ENCODE measurements at regions not wholly inside any gene's neighbourhood (a gene's known extent, or its start where the extent isn't known, plus 50 kb on each side); places are given as distances from the start of the nearest gene placed in this dataset.
A peak's percentile ranks its signal among the peaks of the same experiment; 100 is the strongest.

DNA sequence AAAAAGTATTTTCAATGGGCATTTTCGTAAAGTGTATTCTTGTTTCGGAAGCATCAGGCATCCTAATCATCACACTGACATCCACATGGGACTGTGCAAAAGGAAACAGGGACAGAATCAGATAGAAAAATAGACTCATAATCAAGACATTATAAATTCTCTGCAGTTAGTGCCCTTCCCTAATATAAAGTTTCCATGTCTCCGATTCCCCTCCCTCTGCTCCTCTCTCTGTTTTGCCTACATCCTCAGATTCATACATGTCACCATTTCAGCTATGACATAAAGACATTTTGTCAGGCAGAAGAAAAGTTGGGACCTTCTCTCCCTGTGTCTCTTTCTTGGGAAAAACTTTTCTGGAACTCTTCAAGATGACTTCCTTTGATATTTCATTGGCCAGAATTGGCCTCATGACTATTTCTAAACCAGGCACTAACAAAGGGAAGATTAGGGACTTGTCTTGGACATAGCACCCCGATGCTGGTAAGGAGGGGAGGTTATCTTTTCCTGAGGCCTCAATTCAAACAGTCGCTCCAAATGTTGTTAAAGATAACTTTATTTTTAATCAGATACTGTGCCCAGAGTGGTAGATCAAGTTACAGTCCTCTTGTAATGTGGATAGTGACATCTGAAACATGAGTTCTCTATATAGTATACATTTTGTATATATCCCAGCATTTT is 212.1 kb upstream of the BTG1 start:
- ATAC-seq (ENCODE audit: low read depth) (no peak), DNase-seq (ENCODE audit: low spot score in 2 of 2) (no peak)
- H3K36me3 Mint-ChIP-seq, result peaks cover 3% of the 10 kb centered on the region
- H3K27me3 Mint-ChIP-seq, result no peaks in the 10 kb centered on the region
- peaks cover 36% of the 10 kb centered on the region for H3K4me1 Mint-ChIP-seq
- no peak overlapping the region for H3K27ac Mint-ChIP-seq
- peaks cover 2% of the 10 kb centered on the region for H3K9me3 Mint-ChIP-seq
- no peak overlapping the region for H3K4me3 Mint-ChIP-seq

DNA sequence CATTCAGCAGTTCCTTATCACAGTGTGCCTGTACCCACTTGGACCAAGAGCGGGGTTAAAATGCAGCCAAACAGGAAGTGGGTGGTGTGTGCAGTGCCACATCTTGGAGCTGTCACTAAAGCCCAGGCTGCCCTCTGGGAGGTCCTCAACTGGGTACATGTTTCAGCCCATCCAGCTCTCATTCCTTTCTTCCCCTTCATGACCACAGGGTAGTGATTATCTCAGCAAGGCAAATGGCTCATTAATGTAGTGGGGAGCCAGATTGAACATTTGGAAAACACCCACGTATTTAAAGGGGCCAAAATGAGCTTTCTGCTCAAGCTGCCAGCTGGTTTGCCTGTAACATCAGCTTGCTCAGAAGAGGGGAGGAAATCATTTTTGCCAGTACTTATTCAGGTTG is 210.8 kb upstream of the BTG1 start:
- no peak overlapping the region for H3K27ac Mint-ChIP-seq
- no peak overlapping the region for H3K4me3 Mint-ChIP-seq
- H3K36me3 Mint-ChIP-seq, result peaks cover 6% of the 10 kb centered on the region
- H3K9me3 Mint-ChIP-seq, result peaks cover 4% of the 10 kb centered on the region
- DNase-seq (ENCODE audit: low spot score in 2 of 2) (no peak), ATAC-seq (ENCODE audit: low read depth) (peak; percentile 19)
- no peaks in the 10 kb centered on the region for H3K27me3 Mint-ChIP-seq
- H3K4me1 Mint-ChIP-seq, result peaks cover 30% of the 10 kb centered on the region

DNA sequence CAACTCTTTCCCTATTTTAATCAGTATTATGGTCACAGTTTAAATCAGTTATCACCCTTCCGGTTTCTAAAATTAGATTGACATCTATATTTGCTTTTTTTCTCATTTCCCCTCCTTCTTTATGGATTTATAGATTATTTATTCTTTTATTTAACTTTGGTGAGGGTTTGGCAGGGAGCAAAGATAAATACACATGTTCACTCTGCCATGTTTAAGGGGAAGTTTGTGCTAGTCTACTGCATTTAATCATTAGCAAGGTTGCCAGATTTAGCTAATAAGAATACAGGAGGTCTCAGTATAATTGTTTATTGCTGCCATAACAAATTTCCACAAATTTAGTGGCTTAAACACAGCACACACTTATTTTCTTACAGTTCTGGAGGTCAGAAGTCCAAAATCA is 204.0 kb upstream of the BTG1 start:
- H3K4me1 Mint-ChIP-seq, result peaks cover 9% of the 10 kb centered on the region
- peaks cover 6% of the 10 kb centered on the region for H3K9me3 Mint-ChIP-seq
- DNase-seq (ENCODE audit: low spot score in 2 of 2) (no peak), ATAC-seq (ENCODE audit: low read depth) (no peak)
- no peak overlapping the region for H3K4me3 Mint-ChIP-seq
- no peak overlapping the region for H3K27ac Mint-ChIP-seq
- no peaks in the 10 kb centered on the region for H3K27me3 Mint-ChIP-seq
- peaks cover 7% of the 10 kb centered on the region for H3K36me3 Mint-ChIP-seq

DNA sequence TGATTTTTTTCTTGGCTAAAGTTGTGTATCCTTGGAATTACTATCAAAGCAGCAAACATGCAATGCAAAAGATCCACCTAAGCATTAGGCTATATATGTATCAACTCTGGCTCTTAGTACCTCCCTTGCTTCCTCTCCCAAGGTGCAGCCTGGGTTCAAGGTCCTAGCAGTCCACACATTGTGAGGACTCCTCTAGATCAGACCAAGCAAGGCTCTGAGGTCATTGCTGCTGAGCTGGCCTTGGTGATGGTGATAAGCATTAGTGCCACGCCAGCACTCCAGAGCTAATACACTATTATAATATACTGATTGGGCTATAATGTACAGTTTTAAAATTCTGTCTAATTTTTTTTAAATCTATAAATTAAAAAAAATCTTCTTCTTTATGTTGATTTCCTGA is 196.9 kb upstream of the BTG1 start:
- Mint-ChIP-seq H3K4me3 (no peak overlapping the region), H3K27me3 (no peaks in the 10 kb centered on the region), H3K36me3 (peaks cover 4% of the 10 kb centered on the region), H3K27ac (no peak overlapping the region), H3K9me3 (peaks cover 4% of the 10 kb centered on the region), H3K4me1 (peaks cover 22% of the 10 kb centered on the region)
- DNase-seq (ENCODE audit: low spot score in 2 of 2) (no peak), ATAC-seq (ENCODE audit: low read depth) (no peak)

DNA sequence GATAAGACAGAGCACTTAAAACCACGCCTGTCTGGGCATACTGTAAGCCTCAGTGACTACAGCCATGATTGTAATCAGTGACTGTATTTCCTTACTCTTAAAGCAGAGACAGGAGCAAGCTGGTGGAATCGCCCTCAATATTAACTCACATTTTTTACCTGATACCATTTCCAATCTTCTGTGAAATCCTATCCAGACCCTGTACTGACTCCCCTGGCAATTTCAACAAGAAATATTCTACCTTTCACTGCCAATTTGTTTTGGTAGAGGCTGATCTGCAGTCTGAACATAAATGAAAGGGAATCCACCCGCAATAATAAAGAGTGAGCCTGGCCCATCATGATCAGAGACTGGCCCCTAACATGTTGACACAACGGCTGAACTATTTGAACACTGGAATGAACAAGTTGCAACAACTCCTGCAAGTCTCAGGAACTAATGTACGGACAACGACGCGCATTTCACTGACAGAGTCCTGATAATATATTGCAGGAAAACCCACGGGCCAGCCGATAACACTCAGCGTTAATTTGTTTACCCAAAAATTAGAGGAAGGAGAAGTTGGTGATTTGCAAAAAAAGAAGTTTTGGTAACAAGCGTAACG is 195.5 kb upstream of the BTG1 start:
- no peaks in the 10 kb centered on the region for H3K27me3 Mint-ChIP-seq
- peak; percentile 80 for ATAC-seq (ENCODE audit: low read depth)
- H3K9me3 Mint-ChIP-seq, result peaks cover 4% of the 10 kb centered on the region
- H3K4me1 Mint-ChIP-seq, result peaks cover 24% of the 10 kb centered on the region
- peaks cover 4% of the 10 kb centered on the region for H3K36me3 Mint-ChIP-seq
- peak overlapping the region; percentile 88 for H3K4me3 Mint-ChIP-seq
- peak overlapping the region; percentile 93 for H3K27ac Mint-ChIP-seq
- DNase-seq (ENCODE audit: low spot score in 2 of 2), result no peak

DNA sequence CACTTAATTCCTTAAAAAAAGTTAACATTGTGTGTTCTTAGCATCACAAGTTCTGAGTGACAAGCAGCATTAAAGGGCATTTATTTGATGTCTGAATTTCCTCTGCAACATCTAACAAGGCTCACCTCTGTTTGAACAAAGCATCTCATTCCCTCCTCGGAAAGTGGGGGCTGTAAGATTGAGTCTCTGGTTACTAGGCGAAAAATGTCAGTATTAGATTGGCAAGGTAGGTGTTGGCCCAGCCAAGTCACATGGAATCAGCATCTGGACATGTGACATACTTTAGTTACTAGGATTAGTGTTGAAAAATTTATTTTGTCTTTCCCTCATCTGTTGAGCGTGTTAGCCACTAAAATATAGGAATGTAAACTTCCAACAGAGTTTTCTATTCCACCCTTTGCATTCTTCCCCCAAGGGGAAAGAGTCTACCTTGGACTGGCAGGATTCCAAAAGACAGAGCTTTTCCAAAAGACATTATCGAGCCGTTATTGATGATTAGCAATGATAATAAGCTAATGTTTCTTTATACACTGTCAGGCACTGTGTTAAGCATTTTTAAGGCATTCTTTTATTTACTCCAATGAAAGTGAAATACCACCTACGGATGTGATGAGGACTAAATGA is 194.9 kb upstream of the BTG1 start:
- peaks cover 22% of the 10 kb centered on the region for H3K4me1 Mint-ChIP-seq
- peaks cover 1% of the 10 kb centered on the region for H3K9me3 Mint-ChIP-seq
- no peak for ATAC-seq (ENCODE audit: low read depth)
- peak overlapping the region; percentile 93 for H3K27ac Mint-ChIP-seq
- no peak for DNase-seq (ENCODE audit: low spot score in 2 of 2)
- H3K36me3 Mint-ChIP-seq, result peaks cover 1% of the 10 kb centered on the region
- H3K4me3 Mint-ChIP-seq, result peak overlapping the region; percentile 88
- H3K27me3 Mint-ChIP-seq, result no peaks in the 10 kb centered on the region

DNA sequence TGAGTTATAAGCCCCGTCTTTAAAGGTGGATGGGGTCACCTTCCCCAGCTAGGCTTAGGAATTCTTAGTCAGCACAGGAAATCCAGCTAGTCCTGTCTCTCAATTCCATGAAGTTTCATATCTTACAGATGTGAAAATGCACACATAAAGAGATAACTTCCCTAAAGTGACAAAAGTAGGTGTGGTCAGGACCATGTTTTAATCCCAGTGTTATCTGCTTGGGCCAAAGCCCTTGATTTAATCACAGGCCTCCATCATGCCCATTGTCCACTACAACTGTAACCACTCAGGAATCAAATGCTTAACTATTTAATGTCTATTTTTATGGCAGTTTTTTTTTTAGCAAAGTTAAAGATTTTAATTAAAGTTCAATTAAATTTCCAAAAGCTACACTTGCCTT is 194.4 kb upstream of the BTG1 start:
- Mint-ChIP-seq H3K36me3 (no peaks in the 10 kb centered on the region), H3K9me3 (no peaks in the 10 kb centered on the region), H3K27me3 (no peaks in the 10 kb centered on the region), H3K4me1 (peaks cover 22% of the 10 kb centered on the region), H3K4me3 (no peak overlapping the region), H3K27ac (no peak overlapping the region)
- ATAC-seq (ENCODE audit: low read depth) (no peak), DNase-seq (ENCODE audit: low spot score in 2 of 2) (no peak)

DNA sequence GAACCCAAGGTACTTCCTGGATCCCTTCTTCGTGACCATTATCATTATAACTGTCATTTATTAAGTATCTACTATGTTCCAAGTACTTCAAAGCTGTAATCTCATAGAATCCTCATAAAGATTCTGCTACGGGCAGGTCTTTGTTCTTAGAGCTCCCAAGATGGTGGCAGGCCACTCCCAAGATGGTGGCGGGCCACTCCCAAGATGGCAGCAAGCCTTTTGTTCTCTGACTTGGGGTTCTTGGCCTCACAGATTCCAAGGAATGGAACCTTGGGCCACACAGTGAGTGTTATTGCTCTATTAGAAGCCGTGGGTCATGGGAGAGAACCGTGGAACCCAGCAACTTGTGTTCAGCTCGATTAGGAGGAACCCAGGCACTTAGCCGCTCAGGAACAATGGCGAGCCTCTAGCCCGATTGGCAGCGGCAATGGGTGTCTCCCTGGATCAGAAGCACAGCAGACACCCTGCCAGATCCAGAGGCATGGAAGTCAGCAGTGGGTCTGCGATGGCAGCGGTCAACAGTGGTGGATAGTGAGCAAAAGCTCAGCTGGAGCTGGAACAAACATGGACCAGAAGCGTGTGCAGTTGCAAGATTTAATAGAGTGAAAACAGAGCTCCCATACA is 193.7 kb upstream of the BTG1 start:
- no peaks in the 10 kb centered on the region for H3K36me3 Mint-ChIP-seq
- DNase-seq (ENCODE audit: low spot score in 2 of 2), result no peak
- H3K27me3 Mint-ChIP-seq, result no peaks in the 10 kb centered on the region
- H3K4me1 Mint-ChIP-seq, result peaks cover 22% of the 10 kb centered on the region
- peak overlapping the region; percentile 31 for H3K27ac Mint-ChIP-seq
- no peak overlapping the region for H3K4me3 Mint-ChIP-seq
- ATAC-seq (ENCODE audit: low read depth), result no peak
- H3K9me3 Mint-ChIP-seq, result no peaks in the 10 kb centered on the region

DNA sequence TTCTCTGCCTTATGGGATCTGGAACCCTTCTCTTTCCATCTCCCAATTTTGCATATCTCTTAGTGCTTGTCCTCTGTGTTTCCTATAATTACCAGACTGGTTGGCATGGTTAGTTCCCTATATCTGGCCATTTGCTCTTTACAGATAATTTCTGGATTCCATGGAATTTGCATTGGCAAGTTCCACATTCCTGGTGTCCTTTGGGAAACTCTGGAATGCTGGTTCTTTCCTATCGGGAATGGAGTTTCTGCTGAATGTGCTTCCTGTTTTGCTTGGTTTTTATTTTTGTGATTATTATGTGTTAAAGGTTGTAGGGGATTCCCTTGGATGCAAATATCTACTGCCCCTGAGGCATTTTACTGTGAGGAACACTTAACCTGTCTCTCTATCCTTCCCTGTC is 193.0 kb upstream of the BTG1 start:
- Mint-ChIP-seq H3K36me3 (no peaks in the 10 kb centered on the region), H3K27ac (peak overlapping the region; percentile 31), H3K4me3 (no peak overlapping the region), H3K4me1 (peaks cover 26% of the 10 kb centered on the region), H3K9me3 (no peaks in the 10 kb centered on the region), H3K27me3 (no peaks in the 10 kb centered on the region)
- DNase-seq (ENCODE audit: low spot score in 2 of 2), result no peak
- ATAC-seq (ENCODE audit: low read depth), result no peak

DNA sequence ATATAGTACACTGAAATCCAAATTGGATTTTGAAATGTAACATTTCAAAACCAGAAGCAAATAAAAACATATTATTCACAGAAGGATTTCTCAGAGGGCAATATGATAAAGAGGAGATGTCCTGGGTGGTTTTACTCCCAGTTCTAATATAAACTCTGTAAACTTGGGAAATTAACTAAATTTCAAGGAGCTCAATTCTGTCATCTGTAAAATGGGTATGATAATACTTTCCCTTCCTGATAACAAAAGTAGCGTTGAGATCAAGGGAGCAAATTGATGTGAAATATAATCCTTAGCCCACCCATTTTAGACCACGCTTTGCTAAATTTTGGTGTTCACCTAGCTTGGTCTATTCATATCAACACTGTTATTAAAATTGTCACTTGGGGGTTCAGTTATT is 192.5 kb upstream of the BTG1 start:
- no peak for ATAC-seq (ENCODE audit: low read depth)
- Mint-ChIP-seq H3K9me3 (no peaks in the 10 kb centered on the region), H3K4me1 (peaks cover 29% of the 10 kb centered on the region), H3K27me3 (no peaks in the 10 kb centered on the region), H3K27ac (no peak overlapping the region), H3K36me3 (no peaks in the 10 kb centered on the region), H3K4me3 (no peak overlapping the region)
- no peak for DNase-seq (ENCODE audit: low spot score in 2 of 2)

DNA sequence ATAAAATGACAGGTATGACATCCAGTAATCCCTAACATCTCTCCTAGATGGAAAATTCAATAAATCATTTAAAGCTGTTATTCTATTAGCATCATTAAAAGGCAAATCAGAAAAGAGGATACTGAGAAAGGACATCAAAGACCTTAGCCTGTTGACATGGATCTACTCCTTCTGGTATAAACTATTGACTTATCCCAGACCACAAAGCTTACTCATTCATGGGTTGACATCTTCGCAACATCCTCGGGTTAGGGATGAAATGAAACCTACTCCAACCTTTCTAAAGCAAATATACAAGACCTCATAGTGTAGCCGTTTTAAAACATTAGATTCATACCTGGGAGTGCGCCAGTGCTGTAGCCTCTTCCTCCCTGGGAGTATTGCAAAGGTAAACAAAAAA is 191.5 kb upstream of the BTG1 start:
- DNase-seq (ENCODE audit: low spot score in 2 of 2), result no peak
- Mint-ChIP-seq H3K9me3 (no peaks in the 10 kb centered on the region), H3K4me1 (peaks cover 24% of the 10 kb centered on the region), H3K27me3 (no peaks in the 10 kb centered on the region), H3K4me3 (no peak overlapping the region), H3K27ac (peak overlapping the region; percentile 20), H3K36me3 (no peaks in the 10 kb centered on the region)
- no peak for ATAC-seq (ENCODE audit: low read depth)

DNA sequence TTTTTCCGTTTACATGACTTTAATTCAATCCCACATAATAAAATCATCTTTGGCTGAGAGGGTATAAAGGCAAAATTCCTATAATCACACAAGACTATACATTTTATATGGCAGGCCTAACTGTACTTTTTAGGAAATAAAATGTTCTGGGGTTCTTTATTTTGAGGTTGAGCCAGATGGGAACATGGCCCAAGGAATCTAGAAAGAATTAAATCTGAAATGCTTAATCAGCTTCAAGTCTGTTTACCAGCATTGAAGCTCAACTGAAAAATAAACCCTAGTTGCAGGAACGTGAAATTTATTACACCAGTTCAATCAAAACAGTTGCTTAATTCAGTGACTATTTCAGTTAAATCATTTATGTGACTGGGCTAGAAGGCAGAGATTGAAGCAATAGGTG is 191.0 kb upstream of the BTG1 start:
- ATAC-seq (ENCODE audit: low read depth) (no peak), DNase-seq (ENCODE audit: low spot score in 2 of 2) (no peak)
- Mint-ChIP-seq H3K4me1 (peaks cover 22% of the 10 kb centered on the region), H3K27me3 (no peaks in the 10 kb centered on the region), H3K36me3 (no peaks in the 10 kb centered on the region), H3K4me3 (no peak overlapping the region), H3K9me3 (no peaks in the 10 kb centered on the region), H3K27ac (peak overlapping the region; percentile 20)

DNA sequence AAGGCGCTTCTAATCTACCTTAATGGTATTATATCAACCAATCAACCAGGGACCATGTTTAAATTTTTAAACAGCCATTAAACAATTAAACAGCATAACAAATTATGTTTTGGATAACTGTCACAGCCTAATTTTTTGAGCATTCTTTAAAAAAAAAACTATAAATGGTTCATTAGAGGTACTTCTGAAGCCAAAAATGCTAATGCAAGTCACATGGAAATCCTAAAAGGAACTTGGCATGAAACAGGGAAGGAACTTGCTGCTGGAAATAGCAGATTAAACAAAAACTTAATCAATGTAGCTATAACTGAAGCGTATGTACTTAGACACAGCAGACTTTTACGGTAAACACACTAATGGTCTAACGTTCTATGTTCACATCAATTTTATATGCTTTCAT is 190.2 kb upstream of the BTG1 start:
- no peaks in the 10 kb centered on the region for H3K27me3 Mint-ChIP-seq
- H3K36me3 Mint-ChIP-seq, result no peaks in the 10 kb centered on the region
- H3K4me1 Mint-ChIP-seq, result peaks cover 16% of the 10 kb centered on the region
- H3K27ac Mint-ChIP-seq, result no peak overlapping the region
- H3K9me3 Mint-ChIP-seq, result no peaks in the 10 kb centered on the region
- no peak for DNase-seq (ENCODE audit: low spot score in 2 of 2)
- H3K4me3 Mint-ChIP-seq, result no peak overlapping the region
- ATAC-seq (ENCODE audit: low read depth), result no peak

DNA sequence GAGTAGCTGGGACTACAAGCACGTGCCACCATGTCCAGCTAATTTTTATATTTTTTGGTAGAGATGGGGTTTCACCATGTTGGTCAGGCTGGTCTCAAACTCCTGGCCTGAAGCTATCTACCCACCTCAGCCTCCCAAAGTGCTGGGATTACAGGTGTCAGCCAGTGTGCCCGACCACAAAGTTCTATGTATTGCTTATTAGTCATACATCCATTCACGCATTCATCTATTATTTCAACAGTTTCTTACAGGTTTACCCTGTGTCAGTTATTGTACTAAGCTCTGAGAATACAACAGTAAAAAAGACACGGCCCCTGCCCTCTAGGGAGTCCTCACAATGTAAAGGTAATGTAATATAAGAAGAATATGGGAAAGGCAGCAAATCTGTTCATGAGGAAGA is 188.9 kb upstream of the BTG1 start:
- DNase-seq (ENCODE audit: low spot score in 2 of 2), result no peak
- H3K27ac Mint-ChIP-seq, result no peak overlapping the region
- no peaks in the 10 kb centered on the region for H3K9me3 Mint-ChIP-seq
- no peak for ATAC-seq (ENCODE audit: low read depth)
- no peak overlapping the region for H3K4me3 Mint-ChIP-seq
- no peaks in the 10 kb centered on the region for H3K27me3 Mint-ChIP-seq
- no peaks in the 10 kb centered on the region for H3K36me3 Mint-ChIP-seq
- peaks cover 9% of the 10 kb centered on the region for H3K4me1 Mint-ChIP-seq
